HEK293 (cell line): ENCODE measurements at regions not wholly inside any gene's neighbourhood (a gene's known extent, or its start where the extent isn't known, plus 50 kb on each side); places are given as distances from the start of the nearest gene placed in this dataset.

ENCODE experiments used
- EGR2 ChIP-seq: fragments of 450-650 bp; formaldehyde crosslinking; IDR thresholded peaks from 2 replicates; pipeline ENCODE4 v1.5.1; 2016; ENCODE audit warnings: low read depth, missing biosample characterization, missing genetic modification characterization
- KLF10 ChIP-seq: fragments of 450-650 bp; IDR thresholded peaks from 2 replicates; pipeline ENCODE4 v1.5.1; 2018; ENCODE audit warnings: missing biosample characterization, mild to moderate bottlenecking, missing genetic modification characterization
- SP7 ChIP-seq: fragments of 450-650 bp; formaldehyde crosslinking; IDR thresholded peaks from 2 replicates; pipeline ENCODE4 v1.5.1; 2016; ENCODE audit warnings: missing biosample characterization, missing genetic modification characterization
- ZNF560 ChIP-seq: fragments of 450-650 bp; formaldehyde crosslinking; IDR thresholded peaks from 2 replicates; pipeline ENCODE4 v1.5.1; 2017; ENCODE audit warnings: missing biosample characterization, missing genetic modification characterization, borderline replicate concordance
- TF ChIP-seq, protein P1 (sequence below): fragments of 450-650 bp; formaldehyde crosslinking; IDR thresholded peaks from 2 replicates; pipeline ENCODE4 v1.5.1; 2016; ENCODE audit warnings: missing biosample characterization, missing genetic modification characterization

DNA sequence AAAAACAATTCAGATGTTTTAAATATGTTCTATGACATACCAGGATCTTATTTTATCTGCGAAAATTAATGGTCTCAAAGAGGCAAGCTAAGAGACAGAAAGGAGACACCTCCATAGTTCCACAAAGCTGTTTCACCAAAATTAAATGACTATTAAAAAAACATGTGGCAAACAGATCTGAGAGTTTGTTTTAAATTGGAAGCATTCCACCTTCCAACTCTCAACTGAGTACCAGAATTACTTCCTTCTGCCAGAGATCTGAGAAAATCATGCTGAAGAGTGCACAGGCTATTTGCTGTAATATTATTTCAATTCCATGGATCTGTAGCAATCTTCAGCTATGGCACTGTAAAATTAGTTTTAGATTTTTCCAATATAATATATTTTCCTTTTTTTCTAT, 669.5 kb upstream of the MARCKS start:
- TF ChIP-seq KLF10 (no peak), EGR2 (tag by site-specific recombination) (no peak), ZNF560 (tag by site-specific recombination) (no peak), SP7 (tag by site-specific recombination) (no peak)
- TF ChIP-seq, protein P1, sequence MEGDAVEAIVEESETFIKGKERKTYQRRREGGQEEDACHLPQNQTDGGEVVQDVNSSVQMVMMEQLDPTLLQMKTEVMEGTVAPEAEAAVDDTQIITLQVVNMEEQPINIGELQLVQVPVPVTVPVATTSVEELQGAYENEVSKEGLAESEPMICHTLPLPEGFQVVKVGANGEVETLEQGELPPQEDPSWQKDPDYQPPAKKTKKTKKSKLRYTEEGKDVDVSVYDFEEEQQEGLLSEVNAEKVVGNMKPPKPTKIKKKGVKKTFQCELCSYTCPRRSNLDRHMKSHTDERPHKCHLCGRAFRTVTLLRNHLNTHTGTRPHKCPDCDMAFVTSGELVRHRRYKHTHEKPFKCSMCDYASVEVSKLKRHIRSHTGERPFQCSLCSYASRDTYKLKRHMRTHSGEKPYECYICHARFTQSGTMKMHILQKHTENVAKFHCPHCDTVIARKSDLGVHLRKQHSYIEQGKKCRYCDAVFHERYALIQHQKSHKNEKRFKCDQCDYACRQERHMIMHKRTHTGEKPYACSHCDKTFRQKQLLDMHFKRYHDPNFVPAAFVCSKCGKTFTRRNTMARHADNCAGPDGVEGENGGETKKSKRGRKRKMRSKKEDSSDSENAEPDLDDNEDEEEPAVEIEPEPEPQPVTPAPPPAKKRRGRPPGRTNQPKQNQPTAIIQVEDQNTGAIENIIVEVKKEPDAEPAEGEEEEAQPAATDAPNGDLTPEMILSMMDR (tag by site-specific recombination): no peak
